ENCODE measurements at regions not wholly inside any gene's neighbourhood (a gene's known extent, or its start where the extent isn't known, plus 50 kb on each side); places are given as distances from the start of the nearest gene placed in this dataset.

DNA sequence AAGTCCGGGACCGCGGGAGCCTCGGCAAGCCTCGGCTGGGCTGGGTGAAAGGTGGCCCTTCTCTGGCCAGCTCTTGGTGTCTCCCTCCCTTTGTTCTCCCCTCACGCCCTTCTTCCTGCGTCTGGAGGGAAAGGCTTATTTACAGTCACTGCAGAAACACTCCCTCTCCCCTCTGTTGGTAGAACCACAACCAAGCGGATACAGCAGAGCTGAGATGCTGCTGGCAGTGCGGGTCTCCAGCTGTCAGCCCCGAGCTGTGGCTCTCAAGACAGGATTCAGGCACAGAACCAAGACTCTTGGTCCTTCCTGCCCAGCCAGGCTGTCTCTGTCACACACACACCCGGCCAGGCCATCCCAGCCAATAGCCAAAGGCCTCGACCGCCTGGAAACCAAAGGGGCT is 133.3 kb downstream of the ENGASE start:
- TF ChIP-seq, protein P1, sequence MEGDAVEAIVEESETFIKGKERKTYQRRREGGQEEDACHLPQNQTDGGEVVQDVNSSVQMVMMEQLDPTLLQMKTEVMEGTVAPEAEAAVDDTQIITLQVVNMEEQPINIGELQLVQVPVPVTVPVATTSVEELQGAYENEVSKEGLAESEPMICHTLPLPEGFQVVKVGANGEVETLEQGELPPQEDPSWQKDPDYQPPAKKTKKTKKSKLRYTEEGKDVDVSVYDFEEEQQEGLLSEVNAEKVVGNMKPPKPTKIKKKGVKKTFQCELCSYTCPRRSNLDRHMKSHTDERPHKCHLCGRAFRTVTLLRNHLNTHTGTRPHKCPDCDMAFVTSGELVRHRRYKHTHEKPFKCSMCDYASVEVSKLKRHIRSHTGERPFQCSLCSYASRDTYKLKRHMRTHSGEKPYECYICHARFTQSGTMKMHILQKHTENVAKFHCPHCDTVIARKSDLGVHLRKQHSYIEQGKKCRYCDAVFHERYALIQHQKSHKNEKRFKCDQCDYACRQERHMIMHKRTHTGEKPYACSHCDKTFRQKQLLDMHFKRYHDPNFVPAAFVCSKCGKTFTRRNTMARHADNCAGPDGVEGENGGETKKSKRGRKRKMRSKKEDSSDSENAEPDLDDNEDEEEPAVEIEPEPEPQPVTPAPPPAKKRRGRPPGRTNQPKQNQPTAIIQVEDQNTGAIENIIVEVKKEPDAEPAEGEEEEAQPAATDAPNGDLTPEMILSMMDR (conservative IDR thresholded peaks at IDR 0.05) = no peak
- TF ChIP-seq ZFX (IDR thresholded peaks at IDR 0.05) = no peak

All from C4-2B (cell line).